Hematopoietic multipotent progenitor cell treated with erythropoietin and hydrocortisone succinate and interleukin-3 and kit ligand, for 6 days (in vitro differentiated cells): ENCODE measurements at regions not wholly inside any gene's neighbourhood (a gene's known extent, or its start where the extent isn't known, plus 50 kb on each side); places are given as distances from the start of the nearest gene placed in this dataset.

Source experiments
- DNase-seq: peaks from one replicate; pipeline ENCODE4 v3.0.0-alpha.2; 2015

GRCh38 chr11:79570104-79570503 is 129.3 kb upstream of the TENM4 start:
- DNase-seq, result peak; percentile 58

- no peak for DNase-seq
Observed at GRCh38 chr11:79564288-79564925, 123.6 kb upstream of the TENM4 start.

- no peak for DNase-seq
Observed at GRCh38 chr11:79561496-79561895, 120.7 kb upstream of the TENM4 start.

- no peak for DNase-seq
Observed at GRCh38 chr11:79550809-79551208, 110.0 kb upstream of the TENM4 start.

- no peak for DNase-seq
Observed at GRCh38 chr11:79547256-79547655, 106.4 kb upstream of the TENM4 start.

GRCh38 chr11:79546351-79546750 is 105.5 kb upstream of the TENM4 start:
- no peak for DNase-seq

GRCh38 chr11:79544361-79544760 is 103.5 kb upstream of the TENM4 start:
- DNase-seq, result no peak

- no peak for DNase-seq
Observed at GRCh38 chr11:79543101-79543500, 102.3 kb upstream of the TENM4 start.

GRCh38 chr11:79541466-79541865 is 100.6 kb upstream of the TENM4 start:
- DNase-seq, result no peak

GRCh38 chr11:79538775-79539174 is 97.9 kb upstream of the TENM4 start:
- no peak for DNase-seq

- DNase-seq, result no peak
Observed at GRCh38 chr11:79536155-79536917, 95.5 kb upstream of the TENM4 start.

- no peak for DNase-seq
Observed at GRCh38 chr11:79535606-79536005, 94.8 kb upstream of the TENM4 start.

GRCh38 chr11:79525257-79525656 is 84.4 kb upstream of the TENM4 start:
- DNase-seq, result no peak

GRCh38 chr11:79522626-79523025 is 81.8 kb upstream of the TENM4 start:
- no peak for DNase-seq

- DNase-seq, result no peak
Observed at GRCh38 chr11:79520086-79520485, 79.3 kb upstream of the TENM4 start.

- DNase-seq, result no peak
Observed at GRCh38 chr11:79515781-79516180, 75.0 kb upstream of the TENM4 start.

- no peak for DNase-seq
Observed at GRCh38 chr11:79514695-79515094, 73.9 kb upstream of the TENM4 start.

GRCh38 chr11:79514290-79514689 is 73.5 kb upstream of the TENM4 start:
- no peak for DNase-seq

- DNase-seq, result no peak
Observed at GRCh38 chr11:79512706-79513469, 72.1 kb upstream of the TENM4 start.

GRCh38 chr11:79510960-79511359 is 70.1 kb upstream of the TENM4 start:
- DNase-seq, result no peak

- DNase-seq, result no peak
Observed at GRCh38 chr11:79508461-79508860, 67.6 kb upstream of the TENM4 start.

- DNase-seq, result no peak
Observed at GRCh38 chr11:79507706-79508105, 66.9 kb upstream of the TENM4 start.

- DNase-seq, result no peak
Observed at GRCh38 chr11:79506734-79507344, 66.0 kb upstream of the TENM4 start.

GRCh38 chr11:79506124-79506523 is 65.3 kb upstream of the TENM4 start:
- no peak for DNase-seq
